GM18502 (cell line): ENCODE measurements at regions not wholly inside any gene's neighbourhood (a gene's known extent, or its start where the extent isn't known, plus 50 kb on each side); places are given as distances from the start of the nearest gene placed in this dataset.
A peak's percentile ranks its signal among the peaks of the same experiment; 100 is the strongest.
"Not testable (repeated sequence)": the region's sequence is repeated elsewhere in the genome, so short reads cannot be mapped to it uniquely, and the experiment has no call there.

Source experiments
- ATAC-seq: cut with Tn5 transposase; IDR thresholded peaks from one replicate; pipeline ENCODE4 v1.9.1; 2021; ENCODE audit warnings: mild to moderate bottlenecking; ENCODE audit not compliant: unreplicated experiment, poor library complexity

DNA sequence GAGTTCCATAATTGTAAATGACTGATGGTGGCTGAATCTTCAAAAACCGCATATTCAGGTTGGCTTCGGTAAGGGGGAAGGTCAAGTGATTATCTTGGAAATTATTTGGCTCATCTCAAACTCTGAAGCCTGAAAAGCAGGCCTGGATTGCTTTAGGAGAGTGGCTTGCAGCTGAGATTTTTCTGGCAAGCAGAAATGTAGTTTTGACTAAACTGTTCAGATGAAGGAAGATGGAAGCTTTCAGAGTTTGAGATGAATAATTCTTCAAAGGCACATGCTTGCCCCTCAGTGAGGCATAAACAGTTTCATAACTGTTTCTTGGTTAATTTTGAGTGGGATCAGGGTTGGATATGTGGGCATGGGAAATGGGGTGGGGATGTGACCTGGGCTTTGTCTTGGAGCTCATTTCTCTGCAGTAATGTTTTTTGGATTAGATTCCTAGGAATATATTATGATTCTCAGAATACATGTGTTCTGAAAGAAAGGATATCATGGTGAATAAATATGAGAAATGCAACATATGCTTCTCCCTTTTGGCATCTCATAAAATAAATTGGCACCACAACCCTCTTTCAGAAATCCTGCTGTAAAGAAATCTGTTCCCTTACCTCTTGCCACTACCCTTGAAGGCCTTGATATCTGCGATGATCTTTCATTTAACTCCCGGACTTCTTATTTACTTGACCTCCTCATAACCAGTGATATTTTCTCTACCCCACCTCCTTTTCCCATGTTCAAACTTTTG is 469.2 kb downstream of the ADRA2A start:
- ATAC-seq, result no peak

DNA sequence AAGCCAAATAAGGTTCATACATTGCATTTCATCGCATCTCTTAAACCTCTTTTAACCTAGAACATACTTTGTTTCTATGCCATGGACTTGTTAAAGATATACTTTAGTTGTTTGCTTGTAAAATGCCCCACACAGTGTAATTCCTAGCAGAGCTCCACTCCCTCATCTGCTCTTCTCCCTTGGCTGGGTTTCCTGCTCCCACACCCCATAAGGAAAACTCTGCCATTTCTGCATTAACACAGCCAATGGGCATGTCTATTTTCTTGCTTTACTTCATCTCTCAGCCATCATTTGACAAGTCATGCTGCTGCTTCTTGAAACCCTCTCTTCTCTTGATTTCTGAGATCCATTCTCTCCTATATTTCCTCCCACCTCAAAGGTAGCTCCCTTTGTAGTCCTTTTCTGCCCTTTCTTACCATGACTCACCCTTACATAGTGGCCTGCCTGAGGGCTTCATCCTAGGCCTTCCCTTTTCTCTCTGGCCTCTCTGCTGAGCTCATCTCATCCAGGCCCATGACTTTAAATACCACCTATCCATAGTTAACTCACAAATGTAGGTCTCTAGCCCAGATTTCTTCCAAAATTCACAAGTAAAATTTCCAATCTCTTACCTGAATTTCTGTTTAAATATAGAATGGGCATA is 471.4 kb downstream of the ADRA2A start:
- no peak for ATAC-seq

DNA sequence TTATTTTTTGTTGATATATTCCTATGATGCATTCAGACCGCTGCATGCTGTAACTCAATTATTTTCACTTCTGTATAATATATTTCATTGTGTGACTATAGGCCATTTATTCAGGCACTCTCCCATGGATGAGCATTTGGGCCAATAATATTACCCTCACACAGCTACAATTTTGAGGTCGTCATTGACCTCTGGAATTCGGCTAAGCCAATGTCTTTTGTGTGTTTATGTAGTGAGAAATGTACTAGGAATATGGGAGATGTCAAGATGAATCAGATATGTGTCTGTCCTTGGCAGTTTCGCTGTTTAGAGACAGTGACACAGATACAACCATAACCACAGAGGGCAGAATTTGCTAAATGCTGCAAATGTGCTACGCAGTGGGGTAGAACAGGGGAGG is 474.2 kb downstream of the ADRA2A start:
- no peak for ATAC-seq

GRCh38 chr10:111556666-111557065 is 479.8 kb downstream of the ADRA2A start:
- ATAC-seq, result no peak

- ATAC-seq, result no peak
Observed at GRCh38 chr10:111558211-111558610, 481.4 kb downstream of the ADRA2A start.

- ATAC-seq, result no peak
Observed at GRCh38 chr10:111560027-111560426, 483.2 kb downstream of the ADRA2A start.

DNA sequence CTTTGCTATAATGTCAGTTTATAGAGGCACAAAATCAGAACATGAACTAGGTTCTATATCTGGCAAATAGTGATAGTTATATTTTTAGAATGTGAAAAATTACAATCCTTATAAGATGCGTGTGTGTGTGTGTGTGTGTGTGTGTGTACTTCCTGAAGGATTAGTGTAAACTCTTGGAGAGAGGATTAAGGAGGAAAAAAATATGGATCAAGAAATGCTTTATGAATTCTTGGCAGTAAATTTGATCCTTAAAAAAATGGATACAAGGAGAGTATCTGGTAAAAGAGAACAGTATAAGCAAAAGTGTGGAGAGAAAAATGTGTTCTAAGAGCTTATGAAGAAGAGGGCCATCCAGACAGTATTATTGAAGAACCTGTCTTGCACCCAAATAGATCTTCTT is 484.3 kb downstream of the ADRA2A start:
- ATAC-seq, result no peak

DNA sequence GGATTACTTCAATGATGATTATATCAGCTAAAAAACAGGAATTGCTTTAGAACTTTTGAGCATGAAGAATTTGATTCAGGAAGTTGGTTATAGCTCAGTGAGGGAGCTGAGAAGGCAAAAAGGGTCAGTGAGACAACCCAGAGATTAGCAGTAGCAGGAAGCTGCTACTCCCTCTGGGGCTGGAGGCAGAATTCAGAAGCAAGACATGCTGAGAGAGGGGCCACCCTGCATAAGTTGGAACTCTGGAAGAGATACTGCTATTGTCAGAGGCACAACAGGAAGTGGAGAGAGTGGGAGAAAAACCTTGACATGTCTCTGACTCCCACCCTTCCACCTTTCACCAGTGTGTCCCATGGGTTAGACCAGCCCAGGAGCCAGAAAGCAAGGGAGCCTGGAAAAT is 488.7 kb downstream of the ADRA2A start:
- ATAC-seq, result no peak

DNA sequence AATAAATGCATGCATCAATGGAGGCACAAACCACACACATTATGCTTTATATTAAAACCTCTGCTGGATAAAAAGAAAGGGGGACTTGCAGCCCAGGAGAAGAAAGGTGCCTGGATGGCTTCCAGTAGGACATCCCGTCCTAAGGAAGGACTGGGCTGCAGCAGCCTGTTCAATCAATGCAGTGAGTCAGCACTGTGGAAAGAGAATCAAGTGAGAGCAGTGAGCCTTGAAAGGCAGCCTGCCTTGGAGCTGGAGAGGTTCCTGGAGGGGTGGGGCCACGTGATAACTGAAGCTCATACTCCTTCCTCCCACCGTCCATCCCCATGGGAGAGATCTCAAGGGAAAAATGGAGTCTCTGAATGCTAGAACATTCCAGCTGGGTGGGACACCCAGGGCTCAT is 501.2 kb downstream of the ADRA2A start:
- no peak for ATAC-seq

GRCh38 chr10:111579473-111579872 is 502.6 kb downstream of the ADRA2A start:
- no peak for ATAC-seq

DNA sequence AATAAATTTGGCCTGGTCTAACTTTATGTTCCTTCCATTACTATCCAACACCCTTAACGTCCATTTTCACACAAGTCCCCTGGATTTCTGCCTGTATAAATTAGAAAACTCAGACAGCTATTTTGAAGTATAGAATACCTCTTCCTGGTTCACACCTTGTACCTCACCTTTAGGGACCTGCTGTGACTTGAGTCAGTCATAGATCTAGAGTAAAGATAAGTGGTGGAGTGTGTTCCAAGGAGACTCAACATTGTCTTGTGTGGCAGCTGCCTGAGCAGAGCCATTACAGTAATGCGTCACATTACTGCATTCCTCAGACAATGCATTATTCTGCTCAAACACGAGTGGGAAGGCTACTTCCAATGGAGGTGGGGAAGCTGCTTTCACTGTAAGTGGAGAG is 513.9 kb downstream of the ADRA2A start:
- no peak for ATAC-seq

- no peak for ATAC-seq
Observed at GRCh38 chr10:111593578-111593977, 516.7 kb downstream of the ADRA2A start.

DNA sequence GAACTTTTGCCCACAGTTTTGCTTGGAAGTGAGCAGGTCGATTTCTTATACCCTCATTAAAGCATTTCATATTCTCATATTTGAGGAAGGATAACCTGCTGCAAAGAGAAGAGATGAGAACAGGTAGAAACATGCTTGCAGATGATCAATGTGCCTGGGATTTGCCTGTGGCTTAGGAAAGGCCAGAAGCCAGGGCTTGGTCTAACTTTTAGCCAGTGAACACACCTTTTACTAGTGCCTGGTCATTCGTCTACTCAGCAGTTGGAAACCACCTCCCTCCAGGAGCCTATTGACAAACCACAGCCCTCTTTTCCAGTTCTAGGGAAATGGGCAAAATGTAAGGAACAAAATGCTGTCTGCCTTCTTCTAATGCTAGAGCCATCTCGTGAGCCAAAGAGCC is 518.3 kb downstream of the ADRA2A start:
- ATAC-seq, result no peak

GRCh38 chr10:111598433-111599059 is 521.7 kb downstream of the ADRA2A start:
- ATAC-seq, result peak; percentile 96

- no peak for ATAC-seq
Observed at GRCh38 chr10:111599943-111600342, 523.1 kb downstream of the ADRA2A start.

DNA sequence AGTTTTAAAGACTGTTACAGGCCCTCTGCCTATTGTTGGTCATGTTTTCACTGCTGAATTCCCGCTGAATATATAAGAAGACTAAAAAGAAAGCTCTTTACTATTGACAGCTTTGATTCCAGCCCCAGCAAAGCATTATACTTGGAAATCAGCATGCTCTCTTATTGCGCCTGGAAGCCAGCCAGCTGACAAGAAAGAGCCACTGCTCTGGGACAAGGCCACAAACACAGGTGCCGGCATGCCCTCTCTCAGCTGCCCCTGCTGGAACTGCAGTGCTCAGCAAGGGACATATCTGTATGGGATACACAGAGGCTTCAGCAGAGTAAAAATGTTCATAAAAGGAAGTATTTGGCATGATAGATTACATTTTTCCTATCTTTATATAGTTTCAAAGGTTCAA is 523.9 kb downstream of the ADRA2A start:
- ATAC-seq, result no peak

GRCh38 chr10:111612273-111612672 is 535.4 kb downstream of the ADRA2A start:
- no peak for ATAC-seq

DNA sequence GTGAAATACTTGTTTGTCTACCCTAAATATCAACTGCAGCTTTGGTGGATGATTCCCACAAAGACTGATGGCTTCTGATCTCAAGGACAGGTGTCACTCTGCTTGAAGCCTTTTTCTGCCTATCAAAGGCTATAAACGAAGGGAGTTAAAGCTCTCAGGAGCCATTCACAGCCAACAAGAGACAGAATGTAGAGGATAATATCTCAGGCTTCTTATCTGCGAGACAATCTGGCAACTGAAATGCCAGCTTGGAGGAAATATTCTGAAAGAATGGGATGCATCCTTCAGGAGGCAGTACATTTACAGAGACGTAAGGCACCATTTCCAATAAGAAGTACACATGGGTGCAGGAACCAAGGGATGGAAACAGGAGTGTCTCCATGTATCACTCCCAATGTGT is 549.4 kb downstream of the GPAM start:
- ATAC-seq, result no peak

GRCh38 chr10:111646021-111646420 is 537.5 kb downstream of the GPAM start:
- ATAC-seq, result no peak

DNA sequence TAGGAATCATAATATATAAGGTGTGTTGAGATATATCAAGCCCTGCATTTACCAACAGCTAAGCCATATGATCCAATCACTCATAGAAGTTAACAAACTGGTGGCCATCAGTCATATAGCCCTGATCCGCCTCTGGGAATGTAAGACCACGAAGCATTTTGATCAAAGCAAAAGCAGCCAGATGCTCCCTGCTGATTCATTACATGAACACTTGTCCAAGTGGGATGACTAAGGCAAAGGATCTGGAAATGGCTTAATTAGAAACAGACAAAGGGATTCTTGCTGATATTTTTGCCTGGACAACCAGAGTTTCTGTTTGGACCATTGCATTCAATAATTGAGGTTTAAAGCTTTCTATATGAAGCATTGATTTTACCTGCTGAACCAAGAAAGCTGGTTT is 535.5 kb downstream of the GPAM start:
- ATAC-seq, result no peak

DNA sequence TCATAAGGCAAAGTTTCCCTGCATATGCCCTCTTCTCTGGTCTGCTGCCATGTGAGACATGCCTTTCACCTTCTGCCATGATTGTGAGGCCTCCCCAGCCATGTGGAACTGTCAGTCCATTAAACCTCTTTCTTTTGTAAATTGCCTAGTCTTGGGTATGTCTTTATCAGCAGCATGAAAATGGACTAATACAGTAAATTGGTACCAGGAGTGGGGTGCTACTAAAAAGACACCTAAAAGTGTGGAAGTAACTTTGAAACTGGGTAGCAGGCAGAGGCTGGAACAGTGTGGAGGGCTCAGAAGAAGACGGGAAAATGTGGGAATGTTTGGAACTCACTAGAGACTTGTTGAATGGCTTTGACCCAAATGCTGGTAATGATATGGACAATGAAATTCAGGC is 534.5 kb downstream of the GPAM start:
- not testable (repeated sequence) for ATAC-seq

DNA sequence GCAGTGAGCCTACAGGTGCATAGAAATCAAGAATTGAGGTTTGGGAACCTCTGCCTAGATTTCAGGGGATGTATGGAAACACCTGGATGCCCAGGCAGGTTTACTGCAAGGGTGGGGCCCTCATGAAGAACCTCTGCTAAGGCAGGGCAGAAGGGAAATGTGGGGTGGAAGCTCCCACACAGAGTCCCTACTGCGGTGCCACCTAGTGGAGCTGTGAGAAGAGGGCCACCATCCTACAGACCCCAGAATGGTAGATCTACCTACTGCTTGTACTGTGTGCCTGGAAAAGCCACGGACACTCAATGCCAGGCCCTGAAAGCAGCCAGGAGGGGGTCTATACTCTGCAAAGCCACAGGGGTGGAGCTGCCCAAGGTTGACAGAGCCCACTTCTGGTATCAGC is 533.5 kb downstream of the GPAM start:
- no peak for ATAC-seq
